HL-60 (cell line): ENCODE measurements at regions not wholly inside any gene's neighbourhood (a gene's known extent, or its start where the extent isn't known, plus 50 kb on each side); places are given as distances from the start of the nearest gene placed in this dataset.

ENCODE experiments used
- GABPA ChIP-seq: IDR thresholded peaks from 2 replicates; pipeline ENCODE4 v1.6.1; 2012; ENCODE audit warnings: low read depth
- TF ChIP-seq, protein P1 (sequence below): IDR thresholded peaks from one replicate; pipeline ENCODE4 v1.5.1; 2011; ENCODE audit warnings: low read length, control low read depth, inconsistent platforms; ENCODE audit not compliant: insufficient read depth

DNA sequence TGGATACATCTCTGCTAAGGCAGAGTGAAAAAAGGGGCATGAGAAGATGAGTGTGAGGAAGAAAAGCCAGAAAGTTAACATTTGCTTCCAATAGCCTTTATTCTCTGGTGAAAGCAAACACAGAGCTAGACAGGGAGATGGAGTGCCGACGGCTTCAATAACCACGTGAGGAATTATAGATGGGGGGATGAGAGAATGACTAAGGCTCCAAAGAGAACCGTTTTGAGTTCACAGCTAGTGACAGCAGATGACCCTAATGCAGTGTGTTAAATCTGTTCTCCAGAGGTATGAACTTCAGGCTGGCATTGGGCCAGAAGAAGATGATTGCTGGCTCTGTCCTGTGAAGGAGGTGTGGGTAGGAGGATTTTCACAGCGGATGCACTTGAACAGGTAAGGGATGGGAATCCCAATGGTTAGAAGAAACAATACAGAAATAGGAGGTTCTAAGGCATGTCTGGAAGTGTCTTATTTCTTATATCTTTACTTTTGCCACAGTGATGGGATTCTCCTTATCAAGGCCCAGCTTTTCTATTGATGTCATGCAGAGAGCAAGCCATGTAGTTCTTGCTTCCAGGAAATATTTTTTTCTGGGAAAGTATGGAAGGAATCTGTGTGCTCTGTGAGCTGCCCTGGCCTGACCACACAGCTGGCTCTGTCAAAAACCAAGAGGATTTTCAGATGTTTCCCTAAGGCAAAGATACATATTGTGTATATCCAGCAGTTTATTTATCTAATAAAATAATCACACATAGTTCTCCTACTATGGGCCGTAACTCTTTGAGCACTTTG is 573.8 kb downstream of the LTN1 start:
- TF ChIP-seq, protein P1, sequence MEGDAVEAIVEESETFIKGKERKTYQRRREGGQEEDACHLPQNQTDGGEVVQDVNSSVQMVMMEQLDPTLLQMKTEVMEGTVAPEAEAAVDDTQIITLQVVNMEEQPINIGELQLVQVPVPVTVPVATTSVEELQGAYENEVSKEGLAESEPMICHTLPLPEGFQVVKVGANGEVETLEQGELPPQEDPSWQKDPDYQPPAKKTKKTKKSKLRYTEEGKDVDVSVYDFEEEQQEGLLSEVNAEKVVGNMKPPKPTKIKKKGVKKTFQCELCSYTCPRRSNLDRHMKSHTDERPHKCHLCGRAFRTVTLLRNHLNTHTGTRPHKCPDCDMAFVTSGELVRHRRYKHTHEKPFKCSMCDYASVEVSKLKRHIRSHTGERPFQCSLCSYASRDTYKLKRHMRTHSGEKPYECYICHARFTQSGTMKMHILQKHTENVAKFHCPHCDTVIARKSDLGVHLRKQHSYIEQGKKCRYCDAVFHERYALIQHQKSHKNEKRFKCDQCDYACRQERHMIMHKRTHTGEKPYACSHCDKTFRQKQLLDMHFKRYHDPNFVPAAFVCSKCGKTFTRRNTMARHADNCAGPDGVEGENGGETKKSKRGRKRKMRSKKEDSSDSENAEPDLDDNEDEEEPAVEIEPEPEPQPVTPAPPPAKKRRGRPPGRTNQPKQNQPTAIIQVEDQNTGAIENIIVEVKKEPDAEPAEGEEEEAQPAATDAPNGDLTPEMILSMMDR: no peak
- no peak for TF ChIP-seq GABPA
